GM18909 (cell line): ENCODE measurements at regions not wholly inside any gene's neighbourhood (a gene's known extent, or its start where the extent isn't known, plus 50 kb on each side); places are given as distances from the start of the nearest gene placed in this dataset.
"Not testable (repeated sequence)": the region's sequence is repeated elsewhere in the genome, so short reads cannot be mapped to it uniquely, and the experiment has no call there.

Source experiments
- ATAC-seq: cut with Tn5 transposase; IDR thresholded peaks from one replicate; pipeline ENCODE4 v1.9.1; 2021; ENCODE audit warnings: mild to moderate bottlenecking; ENCODE audit not compliant: unreplicated experiment, poor library complexity

DNA sequence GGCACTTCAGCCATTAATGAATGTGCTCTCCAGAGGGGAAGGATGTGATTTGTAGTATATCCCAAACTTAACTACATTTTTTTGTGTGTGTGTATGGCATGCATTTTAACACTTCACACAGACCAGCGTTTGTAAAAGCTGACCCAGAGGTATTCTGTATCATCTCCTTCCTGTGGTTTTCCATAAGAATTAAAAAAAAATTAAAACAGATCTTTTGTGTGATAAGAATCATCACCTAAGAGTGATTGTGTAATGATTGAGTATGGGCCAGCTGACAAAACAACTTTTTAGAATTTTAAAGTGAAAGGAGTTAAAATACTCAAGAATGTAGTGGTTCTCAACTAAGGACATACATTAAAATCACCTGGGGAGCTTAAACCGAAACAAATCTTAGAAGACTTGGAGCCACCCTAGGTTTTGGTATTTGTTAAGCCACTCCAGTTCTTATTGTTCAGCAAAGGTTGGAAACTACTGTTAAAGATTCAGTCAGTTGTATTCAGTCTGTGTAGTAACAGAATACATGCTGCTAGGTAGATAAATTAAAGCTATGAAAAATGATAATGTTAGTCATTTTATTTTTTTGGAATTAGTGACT is 120.1 kb downstream of the HAUS1 start:
- ATAC-seq, result no peak

DNA sequence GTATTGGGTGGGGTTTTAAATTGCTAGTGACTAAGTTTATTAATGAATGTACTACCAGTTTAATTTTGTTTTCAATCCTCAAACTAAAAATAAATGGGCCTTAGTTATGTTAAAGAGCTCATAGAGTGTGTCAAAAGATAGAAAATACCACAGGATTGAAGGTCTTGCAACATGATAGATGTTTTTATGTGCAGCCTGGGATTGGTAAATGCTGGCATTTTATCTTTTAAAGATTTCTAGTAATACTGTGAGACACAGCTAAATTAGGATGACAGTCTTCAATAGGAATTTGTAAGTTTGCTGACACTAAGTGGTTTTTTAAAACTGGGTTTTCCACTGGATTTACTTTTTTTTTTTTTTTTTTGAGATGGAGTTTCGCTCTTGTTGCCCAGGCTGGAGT is 122.3 kb downstream of the HAUS1 start:
- ATAC-seq, result no peak

DNA sequence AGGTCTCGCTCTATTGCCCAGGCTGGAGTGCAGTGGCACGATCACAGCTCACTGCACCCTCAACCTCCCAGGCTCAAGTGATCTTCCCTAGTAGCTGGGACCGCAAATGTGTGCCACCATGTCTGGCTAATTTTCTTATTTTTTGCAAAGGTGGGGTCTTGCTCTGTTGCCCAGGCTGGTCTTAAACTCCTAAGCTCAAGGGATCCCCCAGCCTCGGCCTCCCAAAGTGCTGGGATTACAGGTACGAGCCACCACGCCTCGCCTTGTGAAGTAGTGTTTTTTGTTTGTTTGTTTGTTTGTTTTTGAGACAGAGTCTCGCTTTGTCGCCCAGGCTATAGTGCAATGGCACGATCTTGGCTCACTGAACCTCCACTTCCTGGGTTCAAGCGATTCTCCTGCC is 125.5 kb downstream of the HAUS1 start:
- ATAC-seq, result not testable (repeated sequence)

DNA sequence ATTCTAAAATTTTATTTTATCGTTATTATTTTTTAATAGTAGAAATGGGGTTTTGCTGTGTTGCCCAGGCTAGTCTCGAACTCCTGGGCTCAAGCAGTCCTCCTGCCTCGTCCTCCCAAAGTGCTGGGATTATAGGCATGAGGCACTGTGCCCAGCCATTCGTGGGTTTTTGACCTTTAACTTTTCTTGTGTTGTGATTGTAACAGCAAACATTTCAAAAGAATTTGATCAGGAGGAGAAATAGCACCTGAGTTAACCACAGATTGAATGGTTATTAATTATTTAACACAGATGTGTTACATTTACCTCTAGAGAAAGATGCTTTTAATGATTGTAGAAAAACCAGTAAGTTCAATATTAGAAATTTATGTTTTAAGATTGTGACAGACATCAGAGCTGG is 132.0 kb downstream of the HAUS1 start:
- ATAC-seq, result no peak

DNA sequence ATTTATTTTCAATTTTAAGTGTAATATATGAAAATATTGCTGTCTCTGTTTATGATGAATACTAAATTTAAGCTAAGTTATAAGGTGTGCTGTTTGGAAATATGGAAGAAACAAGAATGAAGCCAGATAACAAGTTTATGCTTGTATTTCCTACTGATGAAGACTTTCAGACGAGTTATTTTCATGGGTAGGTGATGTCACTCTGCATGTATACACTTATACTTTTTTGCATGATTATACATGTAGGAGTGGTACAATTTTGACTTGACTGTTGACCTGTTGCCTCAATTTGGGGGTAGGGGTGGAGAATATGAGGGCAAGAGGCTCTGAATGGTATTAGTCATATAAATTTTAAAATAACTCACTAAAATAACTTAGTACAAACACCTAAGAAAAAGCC is 133.7 kb downstream of the HAUS1 start:
- ATAC-seq, result no peak

DNA sequence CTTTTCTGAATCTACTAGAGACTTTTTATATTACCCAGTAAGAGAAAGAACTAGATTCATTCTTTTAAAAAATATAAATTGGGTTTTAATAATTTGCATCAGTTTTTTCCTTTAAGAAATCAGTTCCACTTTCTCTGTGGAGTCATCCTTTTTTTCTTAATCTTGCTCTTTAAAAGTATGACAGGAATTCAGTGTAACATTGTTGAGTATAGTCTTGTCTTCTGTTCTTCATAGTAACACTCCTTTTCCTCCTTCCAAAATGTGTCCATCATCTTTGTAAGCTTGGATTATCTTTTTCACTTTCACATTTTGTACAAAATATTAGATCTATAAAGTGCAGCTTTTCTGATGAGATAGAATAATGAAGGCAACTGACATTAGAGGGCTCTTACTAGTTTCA is 135.4 kb downstream of the HAUS1 start:
- no peak for ATAC-seq

DNA sequence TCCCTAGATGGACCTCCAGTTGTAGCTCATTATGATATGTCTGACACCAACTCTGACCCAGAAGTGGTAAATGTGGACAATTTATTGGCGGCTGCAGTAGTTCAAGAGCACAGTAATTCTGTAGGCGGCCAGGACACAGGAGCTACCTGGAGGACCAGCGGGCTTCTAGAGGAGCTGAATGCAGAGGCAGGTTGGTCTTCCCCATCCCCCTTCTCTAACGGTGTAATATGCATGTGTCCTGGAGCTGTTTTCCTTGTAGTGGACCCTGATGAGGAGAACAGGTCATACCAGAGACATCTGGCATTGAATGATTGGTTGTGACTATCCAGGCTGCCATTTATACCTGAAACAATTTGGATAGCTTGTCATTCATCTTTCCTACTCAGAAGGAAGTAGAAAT is 135.8 kb downstream of the HAUS1 start:
- no peak for ATAC-seq

DNA sequence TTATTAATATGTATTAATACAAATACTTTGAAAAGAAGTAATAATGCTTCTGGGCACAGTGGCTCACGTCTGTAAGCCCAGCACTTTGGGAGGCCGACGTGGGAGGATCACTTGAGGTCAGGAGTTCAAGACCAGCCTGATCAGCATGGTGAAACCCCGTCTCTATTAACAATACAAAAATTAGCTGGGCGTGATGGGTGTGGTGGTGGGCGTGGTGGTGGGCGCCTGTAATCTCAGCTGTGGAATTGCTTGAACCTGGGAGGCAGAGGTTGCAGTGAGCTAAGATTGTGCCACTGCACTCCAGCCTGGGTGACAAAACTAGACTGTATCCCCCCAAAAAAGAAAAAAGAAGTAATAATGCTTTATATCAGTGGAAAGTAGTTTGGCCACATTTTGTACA is 137.2 kb downstream of the HAUS1 start:
- ATAC-seq, result not testable (repeated sequence)

DNA sequence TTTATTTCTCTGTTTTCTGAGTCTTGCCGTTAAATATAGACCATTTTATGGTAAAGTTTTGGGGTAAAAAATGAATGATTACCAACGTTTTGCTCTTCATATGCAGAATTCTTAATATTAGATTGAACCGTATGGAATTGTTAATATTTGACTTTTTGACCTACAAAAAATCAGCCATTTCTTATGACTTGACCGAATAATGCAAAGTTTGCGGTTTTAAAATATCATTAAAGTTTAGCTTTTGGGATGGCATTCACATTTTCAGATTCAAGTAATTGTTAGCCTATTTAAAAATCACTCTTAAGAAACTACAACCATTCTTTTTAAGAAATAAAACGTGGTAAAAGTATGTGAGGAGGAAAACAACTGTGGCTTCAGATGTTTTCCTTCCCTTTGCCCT is 138.0 kb downstream of the HAUS1 start:
- no peak for ATAC-seq

DNA sequence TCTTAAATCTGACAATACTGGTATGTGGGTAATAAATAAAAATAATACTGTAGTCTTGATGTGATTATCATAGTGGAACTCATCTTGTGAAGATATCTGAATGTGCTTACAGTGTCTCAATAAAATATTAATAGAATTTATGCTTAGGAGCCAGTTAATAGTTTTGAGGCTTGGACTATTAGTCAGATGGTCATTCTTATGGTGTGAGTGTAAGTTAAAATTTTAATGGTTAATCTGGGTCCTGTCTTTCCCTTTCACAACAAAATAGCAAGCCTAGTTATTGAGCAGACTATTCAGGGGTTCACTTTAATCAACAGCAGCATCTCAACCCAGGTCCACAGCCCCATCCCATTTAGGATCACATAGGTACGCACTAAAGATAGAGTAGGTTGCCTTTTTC is 138.9 kb downstream of the HAUS1 start:
- no peak for ATAC-seq

DNA sequence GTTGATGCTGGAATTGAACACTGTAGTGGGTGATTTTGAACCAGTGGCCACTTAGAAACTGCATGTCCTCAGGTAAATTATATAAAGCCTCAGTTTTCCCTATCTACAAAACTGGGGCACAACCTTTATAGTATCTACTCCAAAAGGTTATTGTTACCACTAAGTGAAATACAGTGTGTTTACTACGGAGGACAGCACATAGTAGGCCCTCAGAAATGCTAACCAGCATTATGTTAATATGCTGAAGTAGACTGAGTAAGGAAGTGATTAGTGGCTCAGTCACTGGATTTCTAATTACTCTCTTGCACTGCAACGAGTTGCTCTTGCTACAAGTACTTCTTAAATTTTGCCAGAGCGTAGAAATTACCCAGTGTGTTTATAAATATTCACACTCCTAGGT is 139.5 kb downstream of the HAUS1 start:
- no peak for ATAC-seq

DNA sequence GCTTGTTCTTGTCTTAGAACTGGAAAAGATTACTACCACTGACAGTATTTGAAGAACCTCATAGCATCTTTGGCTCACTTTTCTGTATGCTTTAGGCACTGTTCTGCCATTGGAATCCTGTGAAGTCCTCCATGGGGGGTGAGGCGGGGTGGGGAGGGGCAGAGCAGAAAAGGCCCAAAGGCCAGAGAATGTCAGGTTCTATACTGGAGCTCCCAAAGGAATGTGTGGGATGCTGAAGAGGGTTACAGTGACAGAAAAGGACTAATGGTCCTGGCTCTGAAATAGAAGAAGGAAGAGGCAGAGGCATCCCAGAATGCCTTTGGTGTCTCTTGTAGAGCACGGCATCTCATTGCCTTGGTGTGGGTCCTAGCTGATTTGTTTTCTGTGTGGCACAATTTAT is 141.9 kb downstream of the HAUS1 start:
- ATAC-seq, result no peak

DNA sequence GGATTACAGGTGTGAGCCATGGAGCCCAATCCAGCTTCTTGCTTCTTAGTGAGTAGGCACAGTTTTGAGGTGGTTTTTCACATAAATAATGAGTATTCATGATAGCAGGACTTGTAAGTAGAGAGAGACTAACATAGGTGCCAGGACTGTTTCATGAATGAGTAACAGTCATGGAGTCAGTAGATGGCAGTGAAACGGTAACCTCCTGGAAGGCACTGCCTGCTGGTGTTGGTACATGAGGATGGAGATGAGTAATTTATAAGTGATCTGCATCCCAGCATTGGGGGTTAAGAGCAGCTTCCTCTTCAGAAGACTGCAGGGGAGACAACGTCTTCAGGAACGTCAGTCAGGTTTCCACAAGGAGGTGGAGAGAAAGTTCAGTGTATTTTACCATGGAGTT is 143.8 kb downstream of the HAUS1 start:
- no peak for ATAC-seq

DNA sequence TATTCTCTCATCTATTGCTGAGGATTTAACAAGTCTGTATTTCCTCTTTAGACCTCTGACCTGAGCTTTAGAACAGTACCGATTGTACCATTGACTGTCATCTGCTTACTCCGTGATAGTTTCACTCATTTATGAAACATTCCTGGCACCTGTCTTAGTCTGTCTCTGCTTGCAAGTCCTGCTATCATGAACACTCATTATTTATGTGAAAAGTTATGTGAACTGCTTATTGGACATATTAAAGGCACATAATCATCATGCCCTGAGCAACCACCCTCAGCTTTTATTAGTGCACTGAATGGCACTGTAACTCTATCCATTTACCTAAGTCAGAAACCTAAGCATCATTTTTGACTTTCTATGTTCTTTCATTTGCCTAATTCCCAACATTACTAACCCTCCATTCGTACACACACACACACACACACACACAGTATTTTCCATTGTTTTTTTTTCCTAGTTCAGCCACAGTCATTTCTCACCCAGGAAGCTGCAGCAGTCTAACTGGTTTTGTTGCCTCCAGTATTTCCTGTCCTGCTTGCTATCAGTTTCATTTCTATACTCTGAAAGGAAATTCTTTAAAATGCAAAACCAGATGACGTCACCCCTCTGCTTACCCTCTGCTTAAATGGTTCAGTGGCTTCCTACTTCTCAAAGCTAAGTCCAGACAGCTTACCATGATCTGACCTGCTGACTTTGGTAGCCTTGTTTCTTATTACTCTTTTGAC is 146.1 kb downstream of the HAUS1 start:
- ATAC-seq, result peak; percentile 98

DNA sequence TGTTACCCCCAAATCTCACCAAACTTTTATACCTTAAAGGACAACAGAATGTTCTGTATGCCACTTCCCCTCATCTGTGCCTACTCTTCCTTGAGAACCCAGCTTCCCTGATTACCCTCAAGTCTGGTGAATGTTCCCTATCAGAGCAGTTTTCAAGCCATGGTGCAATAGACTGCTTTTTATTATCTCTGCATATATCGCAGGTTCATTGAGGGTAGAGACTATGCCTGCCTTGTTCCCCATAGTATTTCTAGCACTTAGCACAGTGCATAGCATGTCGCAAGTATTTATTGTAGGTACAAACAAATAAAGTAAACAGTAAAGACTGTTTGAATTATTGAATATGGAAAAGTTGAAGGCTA is 146.6 kb downstream of the HAUS1 start:
- ATAC-seq, result peak; percentile 26

DNA sequence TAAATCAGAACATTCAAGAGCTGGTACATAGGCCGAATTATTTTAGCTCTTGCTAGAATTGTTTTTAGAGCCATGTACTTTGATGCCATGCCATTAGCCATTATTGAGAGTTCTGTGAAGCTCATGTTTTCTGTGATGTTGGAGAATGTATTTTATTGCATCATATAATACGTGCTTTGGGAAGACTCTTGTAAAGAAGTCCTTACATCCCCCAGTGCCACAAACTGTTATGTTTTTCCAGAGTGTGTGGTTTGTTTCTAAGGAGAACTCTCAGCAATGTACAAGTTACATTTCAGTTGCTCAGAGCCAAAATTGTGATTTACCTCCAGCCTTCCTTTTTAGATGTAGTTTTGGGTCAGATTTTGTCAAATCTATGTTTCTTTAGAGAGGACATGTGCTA is 148.6 kb downstream of the HAUS1 start:
- no peak for ATAC-seq

DNA sequence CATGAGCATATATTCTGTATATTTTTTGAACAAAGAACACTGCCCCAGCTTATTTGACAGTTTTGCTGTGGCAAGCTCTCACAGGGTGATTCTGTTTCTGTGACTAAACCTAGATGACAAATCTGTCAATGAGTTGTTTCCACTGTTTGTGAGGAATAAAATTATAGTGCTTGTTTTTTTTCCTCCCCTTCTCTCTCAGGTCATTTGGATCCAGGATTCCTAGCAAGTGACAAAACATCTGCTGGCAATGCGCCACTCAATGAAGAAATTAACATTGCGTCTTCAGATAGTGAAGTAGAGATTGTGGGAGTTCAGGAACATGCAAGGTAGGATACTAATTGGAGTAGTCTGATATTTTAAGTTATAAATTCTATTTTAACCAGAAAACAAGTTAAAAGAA is 149.3 kb downstream of the HAUS1 start:
- ATAC-seq, result no peak

DNA sequence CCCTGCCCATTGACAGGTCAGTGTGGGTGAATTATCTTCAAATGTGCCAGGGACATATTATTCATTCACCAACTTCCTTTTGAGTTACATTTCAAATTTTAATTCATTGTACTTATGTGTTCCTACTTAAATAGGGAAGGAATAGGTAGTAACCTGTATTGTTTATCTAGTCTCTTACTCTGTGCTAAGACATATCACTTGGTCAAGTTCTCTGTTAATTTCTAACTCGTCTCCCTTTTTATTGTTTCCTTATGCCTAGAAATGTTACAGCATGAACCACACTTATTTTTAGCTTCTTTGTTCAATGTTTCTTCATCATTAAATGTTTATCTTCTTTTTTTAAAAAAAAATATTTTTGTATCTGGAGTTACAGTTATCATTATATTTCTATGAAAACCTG is 151.9 kb downstream of the HAUS1 start:
- no peak for ATAC-seq

DNA sequence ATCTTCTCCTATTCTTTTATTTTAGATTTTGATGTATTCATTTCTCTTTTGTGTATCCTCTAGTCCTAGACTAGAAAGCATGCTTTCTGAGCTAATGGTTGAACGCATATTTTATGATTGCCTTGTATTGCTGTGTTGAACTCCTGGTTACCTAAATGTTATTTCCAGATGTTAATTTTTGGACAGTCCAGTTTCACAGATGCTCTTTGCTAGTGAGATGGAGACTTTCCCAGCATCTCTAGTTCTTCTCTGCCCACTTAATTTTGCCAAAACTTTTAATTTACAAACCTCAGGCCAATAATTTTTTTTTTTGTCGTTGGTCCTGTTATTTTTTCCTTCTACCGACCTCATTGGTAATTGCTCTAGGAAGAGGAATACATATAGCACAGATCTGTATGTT is 153.2 kb downstream of the HAUS1 start:
- ATAC-seq, result no peak

DNA sequence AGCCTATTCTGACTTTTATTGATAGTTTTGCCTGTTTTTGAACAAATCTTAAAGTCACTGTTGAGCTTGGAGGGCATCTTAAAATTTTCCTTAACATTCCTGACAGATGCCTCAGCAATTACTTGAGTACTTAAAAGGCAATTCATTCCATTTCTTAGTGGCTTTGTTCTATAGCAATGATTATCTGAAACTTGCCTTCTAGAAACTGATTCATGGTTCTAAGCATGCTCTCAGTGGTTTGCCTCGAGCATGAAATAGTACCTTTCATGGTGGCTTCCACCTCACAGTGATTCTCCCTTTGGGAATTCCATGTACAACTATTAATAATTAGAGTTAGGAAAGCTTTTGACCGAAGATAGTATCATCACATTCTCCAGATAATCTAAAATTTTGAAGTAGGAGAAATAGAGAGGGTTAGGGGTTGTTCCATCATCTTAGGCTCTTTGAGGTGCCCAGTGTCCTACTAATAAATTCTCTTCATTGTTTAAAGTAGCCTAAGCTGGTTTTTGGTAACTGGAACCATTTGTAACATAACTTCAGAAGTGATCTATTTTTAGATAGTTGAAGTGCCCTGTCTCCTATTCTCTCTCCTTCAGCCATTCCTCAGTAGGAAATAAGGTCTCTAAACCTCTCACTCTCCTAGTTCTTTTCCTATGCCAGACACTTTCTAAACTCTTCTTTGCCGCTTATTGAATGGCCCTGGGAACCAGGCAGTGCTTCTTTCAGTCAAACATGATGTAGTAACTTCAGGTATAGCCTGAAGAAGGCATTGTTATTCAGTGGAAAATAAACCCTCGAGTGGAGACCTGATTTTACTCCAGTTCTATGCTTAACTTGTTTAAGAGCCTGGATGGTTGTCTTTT is 156.1 kb downstream of the HAUS1 start:
- no peak for ATAC-seq

DNA sequence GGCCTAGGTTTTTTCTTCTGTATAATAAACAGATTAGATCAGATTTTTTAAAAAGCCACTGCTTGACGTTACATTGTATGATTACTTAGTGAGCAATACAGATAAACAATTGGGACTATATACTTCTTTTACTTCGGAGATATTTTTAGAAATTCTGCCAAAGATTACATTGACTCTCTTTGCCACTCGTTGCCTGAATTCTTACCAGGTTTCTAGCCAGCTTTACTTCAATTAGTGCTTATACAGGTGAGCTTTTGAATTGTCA is 156.6 kb downstream of the HAUS1 start:
- ATAC-seq, result no peak

DNA sequence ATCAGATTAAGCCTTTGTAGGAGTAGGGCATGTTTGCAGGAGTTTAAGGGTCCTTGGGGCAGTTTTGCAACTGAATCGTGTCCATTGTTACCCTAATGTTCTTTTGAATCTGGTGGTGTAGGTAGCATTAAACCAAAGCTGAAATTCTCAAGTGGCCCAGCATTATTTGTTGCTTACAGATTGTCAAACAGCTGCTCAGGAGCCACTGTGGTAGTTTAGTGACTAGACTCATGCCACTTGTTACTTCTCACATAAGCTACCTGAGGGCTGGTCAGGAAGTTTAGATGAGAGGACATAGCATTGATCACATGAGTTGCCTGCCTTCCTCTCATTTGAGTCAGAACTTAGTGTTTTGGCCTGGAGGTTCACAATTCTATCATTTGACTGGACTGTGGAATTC is 157.6 kb downstream of the HAUS1 start:
- ATAC-seq, result no peak
